SK-N-SH (cell line): ENCODE measurements at regions not wholly inside any gene's neighbourhood (a gene's known extent, or its start where the extent isn't known, plus 50 kb on each side); places are given as distances from the start of the nearest gene placed in this dataset.

Source experiments
- FOXM1 ChIP-seq: IDR thresholded peaks from 2 replicates; pipeline ENCODE4 v1.4.0; 2012; ENCODE audit warnings: low read depth, mild to moderate bottlenecking
- MXI1 ChIP-seq: IDR thresholded peaks from 2 replicates; pipeline ENCODE4 v1.6.1; 2012; ENCODE audit warnings: mild to moderate bottlenecking, low read depth, low read length, improper control_type of control experiment
- POLR2AphosphoS5 ChIP-seq: IDR thresholded peaks from 2 replicates; pipeline ENCODE4 v1.6.1; 2012; ENCODE audit warnings: low read depth, low read length
- TAF1 ChIP-seq: IDR thresholded peaks from 2 replicates; pipeline ENCODE4 v1.6.1; 2012; ENCODE audit warnings: low read depth, mild to moderate bottlenecking, low read length, moderate library complexity, borderline replicate concordance
- TF ChIP-seq, protein P1 (sequence below): fragments of 200-600 bp; sonication (generic); IDR thresholded peaks from 2 replicates; pipeline ENCODE4 v1.6.1; 2017; ENCODE audit warnings: antibody characterized with exemption, mild to moderate bottlenecking, moderate library complexity
- TF ChIP-seq, protein P2 (sequence below): IDR thresholded peaks from 2 replicates; pipeline ENCODE4 v1.6.1; 2012; ENCODE audit warnings: mild to moderate bottlenecking, low read depth, low read length, moderate library complexity
- TF ChIP-seq, protein P3 (sequence below): IDR thresholded peaks from 2 replicates; pipeline ENCODE4 v1.4.0; 2012; ENCODE audit warnings: low read depth, borderline replicate concordance
- TF ChIP-seq, protein P4 (sequence below): IDR thresholded peaks from 2 replicates; pipeline ENCODE4 v1.4.0; 2012; ENCODE audit warnings: low read depth

DNA sequence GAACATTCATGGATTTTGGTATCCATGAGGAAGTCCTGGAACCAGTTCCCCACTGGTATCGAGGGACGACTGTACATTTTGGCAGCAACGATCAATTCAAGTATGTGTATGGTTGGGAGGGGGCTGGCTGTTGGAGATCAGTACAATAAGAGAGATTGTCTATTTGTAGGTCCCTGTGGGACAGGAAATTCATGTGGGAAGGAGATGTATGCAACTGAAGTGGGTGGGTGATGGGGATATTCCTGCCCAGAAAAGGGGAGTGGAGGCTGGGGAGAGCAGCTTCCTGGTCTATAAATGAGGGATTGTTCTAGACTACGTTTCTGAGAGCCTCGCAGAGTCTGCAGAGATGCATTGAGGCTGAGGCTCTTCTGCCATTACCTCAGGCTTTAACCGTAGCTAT is 140.2 kb upstream of the MAGI3 start:
- no peak for TF ChIP-seq FOXM1
- TF ChIP-seq, protein P1, sequence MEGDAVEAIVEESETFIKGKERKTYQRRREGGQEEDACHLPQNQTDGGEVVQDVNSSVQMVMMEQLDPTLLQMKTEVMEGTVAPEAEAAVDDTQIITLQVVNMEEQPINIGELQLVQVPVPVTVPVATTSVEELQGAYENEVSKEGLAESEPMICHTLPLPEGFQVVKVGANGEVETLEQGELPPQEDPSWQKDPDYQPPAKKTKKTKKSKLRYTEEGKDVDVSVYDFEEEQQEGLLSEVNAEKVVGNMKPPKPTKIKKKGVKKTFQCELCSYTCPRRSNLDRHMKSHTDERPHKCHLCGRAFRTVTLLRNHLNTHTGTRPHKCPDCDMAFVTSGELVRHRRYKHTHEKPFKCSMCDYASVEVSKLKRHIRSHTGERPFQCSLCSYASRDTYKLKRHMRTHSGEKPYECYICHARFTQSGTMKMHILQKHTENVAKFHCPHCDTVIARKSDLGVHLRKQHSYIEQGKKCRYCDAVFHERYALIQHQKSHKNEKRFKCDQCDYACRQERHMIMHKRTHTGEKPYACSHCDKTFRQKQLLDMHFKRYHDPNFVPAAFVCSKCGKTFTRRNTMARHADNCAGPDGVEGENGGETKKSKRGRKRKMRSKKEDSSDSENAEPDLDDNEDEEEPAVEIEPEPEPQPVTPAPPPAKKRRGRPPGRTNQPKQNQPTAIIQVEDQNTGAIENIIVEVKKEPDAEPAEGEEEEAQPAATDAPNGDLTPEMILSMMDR, result no peak
- TF ChIP-seq MXI1, result no peak
- TF ChIP-seq POLR2AphosphoS5, result no peak
- TF ChIP-seq, protein P2, sequence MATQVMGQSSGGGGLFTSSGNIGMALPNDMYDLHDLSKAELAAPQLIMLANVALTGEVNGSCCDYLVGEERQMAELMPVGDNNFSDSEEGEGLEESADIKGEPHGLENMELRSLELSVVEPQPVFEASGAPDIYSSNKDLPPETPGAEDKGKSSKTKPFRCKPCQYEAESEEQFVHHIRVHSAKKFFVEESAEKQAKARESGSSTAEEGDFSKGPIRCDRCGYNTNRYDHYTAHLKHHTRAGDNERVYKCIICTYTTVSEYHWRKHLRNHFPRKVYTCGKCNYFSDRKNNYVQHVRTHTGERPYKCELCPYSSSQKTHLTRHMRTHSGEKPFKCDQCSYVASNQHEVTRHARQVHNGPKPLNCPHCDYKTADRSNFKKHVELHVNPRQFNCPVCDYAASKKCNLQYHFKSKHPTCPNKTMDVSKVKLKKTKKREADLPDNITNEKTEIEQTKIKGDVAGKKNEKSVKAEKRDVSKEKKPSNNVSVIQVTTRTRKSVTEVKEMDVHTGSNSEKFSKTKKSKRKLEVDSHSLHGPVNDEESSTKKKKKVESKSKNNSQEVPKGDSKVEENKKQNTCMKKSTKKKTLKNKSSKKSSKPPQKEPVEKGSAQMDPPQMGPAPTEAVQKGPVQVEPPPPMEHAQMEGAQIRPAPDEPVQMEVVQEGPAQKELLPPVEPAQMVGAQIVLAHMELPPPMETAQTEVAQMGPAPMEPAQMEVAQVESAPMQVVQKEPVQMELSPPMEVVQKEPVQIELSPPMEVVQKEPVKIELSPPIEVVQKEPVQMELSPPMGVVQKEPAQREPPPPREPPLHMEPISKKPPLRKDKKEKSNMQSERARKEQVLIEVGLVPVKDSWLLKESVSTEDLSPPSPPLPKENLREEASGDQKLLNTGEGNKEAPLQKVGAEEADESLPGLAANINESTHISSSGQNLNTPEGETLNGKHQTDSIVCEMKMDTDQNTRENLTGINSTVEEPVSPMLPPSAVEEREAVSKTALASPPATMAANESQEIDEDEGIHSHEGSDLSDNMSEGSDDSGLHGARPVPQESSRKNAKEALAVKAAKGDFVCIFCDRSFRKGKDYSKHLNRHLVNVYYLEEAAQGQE, result no peak
- TF ChIP-seq, protein P3, sequence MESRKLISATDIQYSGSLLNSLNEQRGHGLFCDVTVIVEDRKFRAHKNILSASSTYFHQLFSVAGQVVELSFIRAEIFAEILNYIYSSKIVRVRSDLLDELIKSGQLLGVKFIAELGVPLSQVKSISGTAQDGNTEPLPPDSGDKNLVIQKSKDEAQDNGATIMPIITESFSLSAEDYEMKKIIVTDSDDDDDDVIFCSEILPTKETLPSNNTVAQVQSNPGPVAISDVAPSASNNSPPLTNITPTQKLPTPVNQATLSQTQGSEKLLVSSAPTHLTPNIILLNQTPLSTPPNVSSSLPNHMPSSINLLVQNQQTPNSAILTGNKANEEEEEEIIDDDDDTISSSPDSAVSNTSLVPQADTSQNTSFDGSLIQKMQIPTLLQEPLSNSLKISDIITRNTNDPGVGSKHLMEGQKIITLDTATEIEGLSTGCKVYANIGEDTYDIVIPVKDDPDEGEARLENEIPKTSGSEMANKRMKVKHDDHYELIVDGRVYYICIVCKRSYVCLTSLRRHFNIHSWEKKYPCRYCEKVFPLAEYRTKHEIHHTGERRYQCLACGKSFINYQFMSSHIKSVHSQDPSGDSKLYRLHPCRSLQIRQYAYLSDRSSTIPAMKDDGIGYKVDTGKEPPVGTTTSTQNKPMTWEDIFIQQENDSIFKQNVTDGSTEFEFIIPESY, result no peak
- TF ChIP-seq, protein P4, sequence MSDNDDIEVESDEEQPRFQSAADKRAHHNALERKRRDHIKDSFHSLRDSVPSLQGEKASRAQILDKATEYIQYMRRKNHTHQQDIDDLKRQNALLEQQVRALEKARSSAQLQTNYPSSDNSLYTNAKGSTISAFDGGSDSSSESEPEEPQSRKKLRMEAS, result no peak
- TF ChIP-seq TAF1, result no peak
